Hematopoietic multipotent progenitor cell treated with erythropoietin and hydrocortisone succinate and interleukin-3 and kit ligand, for 15 days (in vitro differentiated cells): ENCODE measurements at regions not wholly inside any gene's neighbourhood (a gene's known extent, or its start where the extent isn't known, plus 50 kb on each side); places are given as distances from the start of the nearest gene placed in this dataset.
"Not testable (repeated sequence)": the region's sequence is repeated elsewhere in the genome, so short reads cannot be mapped to it uniquely, and the experiment has no call there.

Experiments
- DNase-seq: peaks from one replicate; pipeline ENCODE4 v3.0.0-alpha.2; 2015; ENCODE audit warnings: low spot score

- no peak for DNase-seq
These were observed 306.0 kb downstream of the NPHP4 start for GRCh38 chr1:5686195-5686594.

GRCh38 chr1:5685446-5686040 lies 306.7 kb downstream of the NPHP4 start:
- no peak for DNase-seq

- no peak for DNase-seq
These were observed 307.4 kb downstream of the NPHP4 start for GRCh38 chr1:5684791-5685190.

DNA sequence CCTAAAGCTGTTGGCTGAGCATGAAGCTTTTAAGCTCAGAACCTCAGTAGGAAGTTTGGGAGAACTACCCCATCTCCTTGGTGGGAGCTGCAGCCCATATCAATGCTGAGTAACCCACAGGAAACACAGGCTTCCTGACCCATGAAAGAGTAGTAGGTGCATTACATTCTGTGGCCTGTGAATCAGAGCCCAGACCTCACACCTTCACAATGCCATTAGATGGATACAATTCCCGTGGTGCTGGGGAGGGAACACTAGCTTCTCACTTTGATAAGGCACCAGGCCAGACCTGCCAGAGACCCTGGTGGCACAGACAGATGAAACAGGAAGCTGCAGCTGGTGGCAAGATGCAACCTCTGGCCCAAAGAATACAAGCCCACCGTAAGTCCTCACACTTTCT lies 308.8 kb downstream of the NPHP4 start:
- DNase-seq: no peak

- no peak for DNase-seq
These were observed 309.5 kb downstream of the NPHP4 start for GRCh38 chr1:5682626-5683225.

- no peak for DNase-seq
These were observed 310.6 kb downstream of the NPHP4 start for GRCh38 chr1:5681654-5682053.

DNA sequence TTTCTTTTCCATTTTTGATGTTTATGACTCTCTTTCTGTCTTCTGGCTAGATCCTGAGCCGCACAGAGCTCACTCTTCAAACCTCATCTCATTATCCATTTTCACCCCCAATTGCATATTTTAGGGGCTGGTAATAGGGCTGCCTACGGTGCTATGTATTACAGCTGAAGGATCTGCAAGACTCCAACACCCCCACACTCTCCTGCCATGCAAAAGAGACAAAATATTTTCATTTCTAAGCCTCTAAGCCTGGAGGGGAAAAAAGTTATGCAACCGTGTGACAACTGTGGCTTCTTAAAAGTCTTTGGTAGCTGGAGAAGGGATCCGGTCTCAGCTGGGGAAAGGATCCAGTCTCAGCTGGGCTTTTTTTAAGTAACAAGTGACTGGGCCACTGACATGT lies 311.6 kb downstream of the NPHP4 start:
- DNase-seq: no peak

GRCh38 chr1:5678759-5679158 lies 313.5 kb downstream of the NPHP4 start:
- DNase-seq: no peak

GRCh38 chr1:5672355-5672754 lies 319.9 kb downstream of the NPHP4 start:
- DNase-seq: not testable (repeated sequence)

- DNase-seq: no peak
These were observed 321.5 kb downstream of the NPHP4 start for GRCh38 chr1:5670590-5671350.

- DNase-seq: no peak
These were observed 324.5 kb downstream of the NPHP4 start for GRCh38 chr1:5667513-5668325.

DNA sequence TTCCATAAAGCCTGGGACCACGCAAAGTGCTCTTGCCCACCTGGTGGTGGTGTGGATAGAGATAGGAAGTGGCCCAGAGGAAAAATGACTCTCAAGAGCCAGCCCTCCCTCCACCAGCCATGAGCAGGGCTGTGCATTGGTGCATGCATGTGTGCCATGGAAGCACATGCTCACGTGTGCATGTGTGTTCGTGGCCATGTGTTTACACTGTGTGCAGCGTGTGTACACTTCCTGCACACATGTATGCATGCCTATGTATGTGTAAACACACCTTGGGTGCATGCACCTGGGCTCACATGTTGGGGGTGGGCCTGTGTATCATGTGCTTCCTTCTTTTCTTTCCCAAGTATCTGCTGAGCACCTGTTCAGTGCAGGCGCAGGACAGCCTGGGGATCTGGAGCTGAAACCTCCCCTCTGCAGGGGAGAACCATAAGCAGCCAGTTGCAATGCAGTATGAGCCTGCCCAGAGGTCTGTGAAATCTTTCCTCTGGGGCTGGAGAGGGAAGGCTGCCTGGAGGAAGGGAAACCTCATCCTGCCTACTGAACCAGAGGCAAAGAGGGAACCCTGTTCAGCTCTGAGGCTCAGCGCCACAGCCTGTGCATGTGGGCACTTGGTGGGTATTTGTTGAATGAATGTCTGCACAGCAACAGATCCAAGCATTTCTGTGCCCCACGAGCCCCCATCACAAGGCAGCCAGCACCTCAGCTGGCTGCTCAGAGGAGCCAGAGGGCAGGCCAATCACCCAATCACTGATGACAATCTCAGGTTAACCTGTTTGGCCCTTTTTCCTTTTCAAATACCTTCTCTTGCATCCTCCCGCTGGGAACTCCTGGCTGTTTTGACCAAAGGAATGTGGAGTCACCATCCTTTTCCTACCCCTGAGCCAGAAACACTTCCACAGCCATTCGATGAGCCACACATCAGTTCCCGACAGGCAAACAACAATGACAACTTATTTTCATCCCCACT lies 327.0 kb downstream of the NPHP4 start:
- no peak for DNase-seq

- DNase-seq: no peak
These were observed 328.0 kb downstream of the NPHP4 start for GRCh38 chr1:5664081-5664768.

DNA sequence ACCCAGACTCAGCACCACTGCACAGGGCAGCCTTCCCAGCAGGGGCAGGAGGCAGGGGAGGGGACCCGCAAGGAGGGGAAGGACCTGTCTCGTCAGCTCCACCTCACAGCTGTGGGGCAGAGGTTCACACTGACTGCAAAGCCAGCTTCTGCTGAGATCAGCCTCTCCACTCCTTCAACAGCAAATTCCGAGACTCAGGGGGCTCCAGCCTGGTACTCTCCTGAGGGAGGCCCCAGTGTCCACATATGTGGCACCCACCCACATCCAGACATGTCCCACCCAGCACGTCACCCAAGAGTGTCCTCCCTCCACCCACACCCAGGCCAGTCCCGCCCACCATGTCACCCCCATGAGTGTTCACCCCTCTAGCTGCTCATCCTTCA lies 329.5 kb downstream of the NPHP4 start:
- no peak for DNase-seq

DNA sequence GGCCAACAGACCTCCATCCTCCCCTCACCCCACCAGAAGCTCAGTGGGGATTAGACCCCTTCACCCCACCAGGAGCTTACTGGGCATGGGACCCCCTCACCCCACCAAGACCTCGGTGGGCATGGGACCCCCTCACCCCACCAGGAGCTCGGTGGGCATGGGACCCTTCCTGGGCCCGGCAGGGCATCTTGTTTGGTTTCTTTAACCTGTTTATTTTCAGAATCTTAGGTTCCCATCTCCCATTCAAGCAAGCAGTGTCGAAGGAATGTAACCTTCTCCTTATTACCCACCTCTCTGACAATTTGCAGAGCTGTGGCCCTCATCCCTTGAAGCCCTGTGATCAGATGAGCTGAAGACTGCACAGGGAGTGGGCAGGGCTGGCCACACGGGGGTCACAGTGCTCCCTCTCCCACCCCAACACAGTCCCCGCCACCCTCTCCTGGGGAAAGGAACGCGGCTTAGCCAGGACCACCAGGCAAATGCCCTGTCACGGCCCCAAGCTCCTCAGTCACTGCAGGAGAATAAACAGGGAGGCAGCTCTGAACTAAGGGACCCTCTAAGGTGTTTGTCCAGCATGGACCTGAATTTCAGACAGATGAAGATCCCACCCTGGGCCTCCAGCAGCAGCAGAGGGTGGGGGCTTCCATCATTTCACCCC lies 330.0 kb downstream of the NPHP4 start:
- DNase-seq: no peak

DNA sequence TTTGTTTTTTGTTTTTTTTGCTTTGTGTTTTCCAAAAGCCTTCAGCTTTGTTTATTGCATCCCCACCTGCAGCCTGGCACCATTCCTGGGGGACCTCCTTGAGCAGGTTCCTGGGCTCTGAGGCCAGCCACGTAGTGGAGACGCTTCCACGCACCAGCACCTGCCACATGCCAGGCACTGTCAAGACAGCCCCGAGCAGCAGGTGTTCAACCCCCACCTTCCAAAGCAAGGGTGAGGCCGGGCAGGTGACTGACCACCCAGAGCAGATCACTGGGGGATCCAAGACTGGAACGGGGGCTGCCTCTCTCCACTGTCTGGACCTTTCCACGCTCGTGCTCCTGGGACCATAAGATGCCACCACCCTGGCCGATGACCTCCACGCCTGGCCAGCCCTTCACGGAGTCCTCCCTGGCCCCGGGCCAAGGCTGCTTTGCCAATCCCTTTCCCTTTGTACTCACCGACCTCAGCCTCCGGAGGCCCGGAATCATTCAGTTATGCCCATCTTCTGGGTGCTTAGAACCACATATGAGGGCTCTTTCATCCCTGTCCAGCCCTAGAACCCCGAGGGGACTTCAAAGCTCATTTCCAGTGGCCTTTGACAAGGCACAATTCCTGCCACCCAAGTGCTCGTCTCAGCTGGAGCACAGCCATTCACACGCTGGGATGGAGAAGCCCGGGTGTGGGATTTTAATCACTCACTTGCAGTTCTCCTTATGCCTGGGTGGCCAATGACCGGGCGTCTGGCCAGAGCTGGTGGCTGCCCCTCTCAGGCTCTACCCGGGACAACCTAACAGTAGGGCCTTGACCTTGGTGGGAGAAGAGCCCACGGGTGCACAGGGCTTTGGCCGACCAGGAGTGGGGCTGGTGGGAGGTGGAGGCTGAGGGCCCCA lies 330.8 kb downstream of the NPHP4 start:
- DNase-seq: no peak

DNA sequence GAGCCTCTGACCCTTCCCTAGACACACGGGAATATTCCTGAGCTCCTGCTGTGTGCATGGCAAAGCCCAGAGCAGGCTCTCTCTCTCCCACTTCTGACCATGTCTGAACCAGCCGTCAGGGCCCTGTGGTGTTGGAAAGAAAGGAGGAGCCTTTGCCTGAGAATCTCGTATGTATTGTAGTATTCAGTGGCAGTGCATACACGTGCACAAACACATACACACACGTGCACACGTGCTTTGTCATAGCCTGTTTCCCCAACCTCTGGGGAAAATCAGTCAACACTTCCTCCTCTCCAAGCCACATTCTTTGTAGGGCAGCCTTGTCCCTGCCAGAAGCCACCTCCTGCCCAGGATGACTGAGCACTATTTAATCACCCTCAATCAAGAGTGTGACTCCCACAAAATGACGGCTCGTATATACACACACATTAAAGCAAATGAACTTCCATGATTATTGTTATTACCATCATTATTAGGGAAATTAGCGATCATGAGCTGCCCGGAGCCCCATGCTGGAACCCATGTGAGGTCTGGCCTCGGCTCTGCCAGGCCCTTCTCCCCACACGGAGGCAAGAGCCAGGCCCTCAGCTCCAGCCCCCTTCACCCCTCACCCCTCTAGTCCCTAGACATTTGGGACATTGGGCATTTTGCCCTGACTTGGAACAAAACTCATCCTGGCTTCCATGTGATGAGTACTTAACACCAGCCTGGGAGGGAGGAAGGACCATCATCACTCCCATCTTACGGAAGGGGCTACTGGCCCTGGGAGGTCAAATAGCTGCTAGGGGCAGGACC lies 331.9 kb downstream of the NPHP4 start:
- DNase-seq: no peak

GRCh38 chr1:5659606-5660005 lies 332.6 kb downstream of the NPHP4 start:
- DNase-seq: no peak
